NOMO-1 treated with dmso at 0.1 percent for 144 hours (cell line): ENCODE measurements at regions not wholly inside any gene's neighbourhood (a gene's known extent, or its start where the extent isn't known, plus 50 kb on each side); places are given as distances from the start of the nearest gene placed in this dataset.
"Not testable (repeated sequence)": the region's sequence is repeated elsewhere in the genome, so short reads cannot be mapped to it uniquely, and the experiment has no call there.

Experiments
- DNase-seq: peaks from one replicate; lab custom pipeline; 2025; ENCODE audit not compliant: unreplicated experiment; lab: John Stamatoyannopoulos, UW

- no peak for DNase-seq
Observed at GRCh38 chr5:171541341-171541776, 121.9 kb downstream of the FGF18 start.

GRCh38 chr5:171542525-171543140 lies 123.2 kb downstream of the FGF18 start:
- no peak for DNase-seq

GRCh38 chr5:171543148-171543815 lies 123.8 kb downstream of the FGF18 start:
- DNase-seq: no peak

- DNase-seq: no peak
Observed at GRCh38 chr5:171544913-171545765, 125.7 kb downstream of the FGF18 start.

GRCh38 chr5:171549274-171549673 lies 129.8 kb downstream of the FGF18 start:
- DNase-seq: no peak

GRCh38 chr5:171553817-171554216 lies 134.4 kb downstream of the FGF18 start:
- DNase-seq: not testable (repeated sequence)

GRCh38 chr5:171555160-171555559 lies 135.7 kb downstream of the FGF18 start:
- no peak for DNase-seq

- DNase-seq: no peak
Observed at GRCh38 chr5:171562822-171563221, 143.4 kb downstream of the FGF18 start.

- DNase-seq: no peak
Observed at GRCh38 chr5:171568389-171568788, 148.9 kb downstream of the FGF18 start.

- no peak for DNase-seq
Observed at GRCh38 chr5:171569065-171569712, 149.7 kb downstream of the FGF18 start.

GRCh38 chr5:171570244-171570825 lies 150.9 kb downstream of the FGF18 start:
- DNase-seq: no peak

GRCh38 chr5:171571663-171572062 lies 152.2 kb downstream of the FGF18 start:
- no peak for DNase-seq

- DNase-seq: no peak
Observed at GRCh38 chr5:171573021-171573420, 153.6 kb downstream of the FGF18 start.

GRCh38 chr5:171573451-171574225 lies 154.2 kb downstream of the FGF18 start:
- DNase-seq: no peak

- no peak for DNase-seq
Observed at GRCh38 chr5:171574376-171574775, 154.9 kb downstream of the FGF18 start.

- no peak for DNase-seq
Observed at GRCh38 chr5:171575386-171575785, 155.9 kb downstream of the FGF18 start.

- no peak for DNase-seq
Observed at GRCh38 chr5:171575808-171576207, 156.4 kb downstream of the FGF18 start.

GRCh38 chr5:171577042-171577758 lies 157.8 kb downstream of the FGF18 start:
- no peak for DNase-seq

- no peak for DNase-seq
Observed at GRCh38 chr5:171578049-171578828, 158.8 kb downstream of the FGF18 start.
